ENCODE measurements at regions not wholly inside any gene's neighbourhood (a gene's known extent, or its start where the extent isn't known, plus 50 kb on each side); places are given as distances from the start of the nearest gene placed in this dataset.

DNA sequence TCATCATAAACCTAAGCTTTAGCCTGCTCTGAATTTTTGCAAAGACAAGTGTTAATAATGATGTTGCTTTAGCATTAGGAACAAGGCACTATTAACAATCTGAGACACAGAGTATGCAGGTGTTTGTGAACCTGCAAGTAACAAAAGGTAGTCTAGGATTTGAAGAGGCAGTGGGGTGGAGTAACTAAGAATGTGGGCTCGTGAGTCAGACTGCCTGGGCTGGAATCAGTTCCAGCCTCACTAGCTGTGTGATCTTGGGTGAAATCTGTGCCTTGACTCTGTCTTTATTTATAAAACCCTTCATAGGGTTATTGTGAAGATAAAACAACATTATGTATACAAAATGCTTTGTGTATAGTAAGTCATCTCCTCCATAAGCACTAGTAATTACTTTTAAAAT is 610.6 kb upstream of the CFAP20DC start:
- no peak overlapping the region for H3K4me3 ChIP-seq (ENCODE audit: low read depth, low read length)
- TF ChIP-seq, protein P1, sequence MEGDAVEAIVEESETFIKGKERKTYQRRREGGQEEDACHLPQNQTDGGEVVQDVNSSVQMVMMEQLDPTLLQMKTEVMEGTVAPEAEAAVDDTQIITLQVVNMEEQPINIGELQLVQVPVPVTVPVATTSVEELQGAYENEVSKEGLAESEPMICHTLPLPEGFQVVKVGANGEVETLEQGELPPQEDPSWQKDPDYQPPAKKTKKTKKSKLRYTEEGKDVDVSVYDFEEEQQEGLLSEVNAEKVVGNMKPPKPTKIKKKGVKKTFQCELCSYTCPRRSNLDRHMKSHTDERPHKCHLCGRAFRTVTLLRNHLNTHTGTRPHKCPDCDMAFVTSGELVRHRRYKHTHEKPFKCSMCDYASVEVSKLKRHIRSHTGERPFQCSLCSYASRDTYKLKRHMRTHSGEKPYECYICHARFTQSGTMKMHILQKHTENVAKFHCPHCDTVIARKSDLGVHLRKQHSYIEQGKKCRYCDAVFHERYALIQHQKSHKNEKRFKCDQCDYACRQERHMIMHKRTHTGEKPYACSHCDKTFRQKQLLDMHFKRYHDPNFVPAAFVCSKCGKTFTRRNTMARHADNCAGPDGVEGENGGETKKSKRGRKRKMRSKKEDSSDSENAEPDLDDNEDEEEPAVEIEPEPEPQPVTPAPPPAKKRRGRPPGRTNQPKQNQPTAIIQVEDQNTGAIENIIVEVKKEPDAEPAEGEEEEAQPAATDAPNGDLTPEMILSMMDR (IDR thresholded peaks at IDR 0.05; ENCODE audit: low read depth, low read length), result no peak

DNA sequence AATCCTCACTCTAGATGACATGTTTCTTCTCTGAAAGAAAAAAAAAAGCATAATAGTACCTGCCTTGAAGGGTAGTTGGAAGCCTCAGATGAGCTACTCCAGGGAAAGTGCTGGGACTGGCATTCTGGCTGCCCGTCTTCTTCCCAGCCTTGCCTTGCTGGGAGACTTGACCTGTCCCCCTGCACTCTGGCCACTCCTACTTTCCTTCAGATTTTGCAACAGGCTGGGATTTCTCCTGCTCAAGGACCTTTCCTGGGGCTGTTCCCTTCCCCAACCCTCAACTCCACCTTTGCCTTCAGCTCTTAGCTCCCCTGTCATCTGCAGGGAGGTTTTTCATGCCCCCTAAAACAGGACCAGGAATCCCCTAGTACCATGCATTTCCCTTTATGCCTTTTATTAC is 609.9 kb upstream of the CFAP20DC start:
- TF ChIP-seq, protein P1 (IDR thresholded peaks at IDR 0.05; ENCODE audit: low read depth, low read length), result no peak
- H3K4me3 ChIP-seq (ENCODE audit: low read depth, low read length), result no peak overlapping the region

DNA sequence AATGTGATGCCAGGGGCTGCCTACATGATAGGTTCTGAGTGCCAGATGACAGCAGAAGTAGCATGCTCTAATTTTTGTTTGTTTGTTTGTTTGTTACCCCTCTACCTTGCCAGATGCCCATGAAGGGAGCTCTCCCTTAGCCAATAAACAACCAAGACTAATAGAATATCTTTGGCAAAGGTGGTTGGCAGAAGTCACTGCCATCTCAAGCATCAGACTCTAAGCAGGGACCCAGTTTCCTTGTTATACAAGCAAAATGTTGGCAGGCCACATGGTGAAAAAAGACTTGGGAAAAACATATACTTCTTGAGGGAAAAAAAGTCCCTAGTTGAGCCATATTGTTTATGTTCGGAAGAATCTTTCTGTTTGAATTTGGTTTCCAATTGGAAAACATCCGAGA is 609.0 kb upstream of the CFAP20DC start:
- TF ChIP-seq, protein P1 (IDR thresholded peaks at IDR 0.05; ENCODE audit: low read depth, low read length), result no peak

DNA sequence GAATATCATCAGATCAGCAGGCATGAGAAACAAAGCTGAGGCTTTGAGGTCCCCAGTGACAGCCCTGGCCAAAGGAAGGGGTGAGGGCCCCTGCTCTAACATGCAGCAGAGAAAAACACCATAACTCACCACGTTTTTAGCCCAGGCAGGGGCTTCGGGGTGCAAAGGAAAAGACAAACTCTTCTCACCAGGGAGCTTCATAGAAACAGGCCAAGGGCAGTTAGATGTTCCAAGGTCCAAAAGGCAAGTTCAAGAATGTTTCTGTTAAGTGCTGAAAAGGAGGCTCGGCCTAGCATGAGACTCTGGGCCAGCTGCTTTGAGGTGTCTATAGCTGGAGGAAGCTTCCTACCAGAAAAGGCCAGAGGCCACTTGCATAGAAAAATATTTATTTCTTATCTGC is 608.4 kb upstream of the CFAP20DC start:
- H3K4me3 ChIP-seq (ENCODE audit: low read depth, low read length), result no peak overlapping the region
- TF ChIP-seq, protein P1 (IDR thresholded peaks at IDR 0.05; ENCODE audit: low read depth, low read length), result no peak

More for the DNA sequence above, 609.0 kb upstream of the CFAP20DC start:
- H3K4me3 ChIP-seq (ENCODE audit: low read depth, low read length), result no peak overlapping the region

DNA sequence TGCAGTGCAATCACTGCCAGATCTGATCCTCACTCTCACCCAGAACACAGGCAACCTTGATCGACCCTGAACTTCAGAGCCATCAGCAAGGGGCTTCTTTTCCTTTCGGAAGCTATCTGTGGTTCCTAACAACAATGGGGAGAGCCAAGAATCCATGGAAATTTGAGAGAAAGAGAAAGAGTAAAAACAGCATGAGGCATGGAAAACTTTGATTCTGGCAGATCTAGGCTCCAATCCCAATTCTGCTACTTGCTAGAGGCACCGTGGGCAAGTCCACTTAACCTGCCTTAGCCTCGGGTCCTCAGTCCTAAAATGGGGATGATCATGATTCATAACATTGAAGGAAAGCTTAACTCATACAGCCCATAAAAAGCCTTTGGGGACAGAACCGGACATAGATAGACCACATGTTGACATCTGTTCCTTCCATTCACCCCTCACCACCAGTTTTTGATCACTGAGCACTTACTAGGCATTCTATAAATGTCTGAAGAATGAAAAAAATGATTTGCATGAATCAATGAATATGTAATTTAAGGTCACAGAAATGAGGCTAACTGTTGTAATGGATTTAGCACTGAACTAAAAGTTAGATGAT is 605.7 kb upstream of the CFAP20DC start:
- TF ChIP-seq, protein P1 (IDR thresholded peaks at IDR 0.05; ENCODE audit: low read depth, low read length), result no peak
- no peak overlapping the region for H3K4me3 ChIP-seq (ENCODE audit: low read depth, low read length)

DNA sequence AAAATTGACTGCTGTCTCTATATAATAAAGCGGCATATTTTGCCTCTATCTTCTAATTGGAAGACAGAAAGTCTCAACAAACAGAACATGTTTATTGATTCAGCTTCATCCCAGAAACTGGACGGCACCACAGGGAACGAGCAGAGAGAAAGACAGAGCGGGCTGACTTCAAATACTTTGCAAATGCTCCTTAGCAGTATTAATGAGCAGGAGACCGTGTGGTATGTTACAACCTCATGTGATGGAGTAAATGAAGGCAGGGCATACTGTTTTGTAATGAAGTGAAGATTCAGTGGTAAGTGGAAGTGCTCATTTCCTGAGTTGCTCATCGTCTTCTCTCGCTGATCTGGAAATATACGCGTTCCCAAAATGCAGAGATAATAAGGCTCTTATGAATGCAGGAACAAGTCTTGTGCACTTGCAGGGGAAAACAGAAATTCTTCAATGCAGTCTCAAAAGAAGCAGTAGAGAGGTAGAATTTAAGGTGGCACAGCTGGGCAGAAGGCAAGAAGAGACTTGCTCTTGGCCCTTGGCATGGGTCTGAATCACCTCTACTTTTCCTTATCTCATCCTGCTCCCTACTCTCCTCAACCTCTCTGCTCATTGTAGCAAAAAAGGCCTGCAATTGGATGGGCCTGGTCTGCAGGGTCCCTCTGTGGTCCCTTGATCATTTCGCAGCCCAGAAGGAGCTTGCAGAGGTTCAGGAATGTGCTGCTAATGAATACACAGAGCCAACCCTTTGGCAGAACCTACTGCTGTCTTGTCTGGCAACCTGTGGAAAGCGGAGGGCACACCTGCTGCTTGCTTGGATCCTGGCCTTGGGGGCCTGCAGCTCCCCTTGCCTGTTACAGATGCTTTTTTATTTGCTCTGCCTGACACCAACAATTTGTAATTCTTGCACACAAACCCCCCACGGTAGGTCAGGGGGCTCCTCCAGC is 604.9 kb upstream of the CFAP20DC start:
- no peak overlapping the region for H3K4me3 ChIP-seq (ENCODE audit: low read depth, low read length)
- TF ChIP-seq, protein P1 (IDR thresholded peaks at IDR 0.05; ENCODE audit: low read depth, low read length), result no peak

DNA sequence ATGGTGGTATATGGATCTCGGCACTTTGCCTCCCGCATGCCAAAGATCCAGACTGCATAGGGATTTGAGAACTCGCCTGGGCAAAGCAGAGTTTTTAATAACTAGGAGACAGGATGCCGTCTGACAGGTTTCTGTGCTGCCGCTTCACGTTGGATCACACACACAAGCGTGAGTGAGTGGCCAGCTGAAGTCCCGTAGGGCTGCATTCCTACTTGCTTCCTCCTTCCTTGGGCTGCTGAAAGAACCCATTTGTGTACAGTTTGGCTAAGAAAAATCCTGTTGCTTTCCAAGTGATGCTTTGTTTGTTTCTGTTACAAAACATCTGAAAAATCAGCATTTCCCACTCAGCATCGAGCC is 604.3 kb upstream of the CFAP20DC start:
- TF ChIP-seq, protein P1 (IDR thresholded peaks at IDR 0.05; ENCODE audit: low read depth, low read length), result no peak
- no peak overlapping the region for H3K4me3 ChIP-seq (ENCODE audit: low read depth, low read length)

Measured in WI38 (cell line).